Liver (tissue), 8 donors: ENCODE measurements at regions not wholly inside any gene's neighbourhood (a gene's known extent, or its start where the extent isn't known, plus 50 kb on each side); places are given as distances from the start of the nearest gene placed in this dataset.

Experiments
- DNase-seq: peaks from one replicate; pipeline ENCODE4 v3.0.0-alpha.2; 2017; ENCODE audit warnings: low spot score
- H3K27ac ChIP-seq, 2 donors: one replicate each; pipeline ENCODE4 v1.7.0; 2013; ENCODE audit warnings: inconsistent platforms in 2 of 2, low read length in 2 of 2, control low read depth in 1 of 2, low read depth in 1 of 2, mild to moderate bottlenecking in 1 of 2
- H3K27me3 ChIP-seq, 4 donors: one replicate each; pipeline versions ENCODE4 v1.6.1 to v1.7.0; 2013; ENCODE audit warnings: low read length in 3 of 4, inconsistent platforms in 1 of 4, mild to moderate bottlenecking in 1 of 4, moderate library complexity in 1 of 4; ENCODE audit not compliant: control insufficient read depth in 4 of 4, insufficient read depth in 4 of 4
- H3K36me3 ChIP-seq, 4 donors: one replicate each; pipeline versions ENCODE4 v1.6.1 to v1.7.0; 2013; ENCODE audit warnings: low read length in 3 of 4, mild to moderate bottlenecking in 3 of 4, low read depth in 1 of 4, moderate library complexity in 1 of 4; ENCODE audit not compliant: control insufficient read depth in 4 of 4, insufficient read depth in 3 of 4
- H3K4me1 ChIP-seq, 4 donors: one replicate each; pipeline versions ENCODE4 v1.6.1 to v1.7.0; 2013; ENCODE audit warnings: low read length in 3 of 4, mild to moderate bottlenecking in 3 of 4, moderate library complexity in 1 of 4; ENCODE audit not compliant: control insufficient read depth in 4 of 4, insufficient read depth in 4 of 4
- H3K4me3 ChIP-seq, 3 donors: one replicate each; pipeline versions ENCODE4 v1.6.1 to v1.7.0; 2013; ENCODE audit warnings: low read length in 3 of 3, control low read depth in 1 of 3, low read depth in 1 of 3, mild to moderate bottlenecking in 1 of 3
- H3K9ac ChIP-seq, 2 donors: one replicate each; pipeline ENCODE4 v1.7.0; 2013; ENCODE audit warnings: low read length in 2 of 2, mild to moderate bottlenecking in 2 of 2, moderate library complexity in 2 of 2, control low read depth in 1 of 2, low read depth in 1 of 2
- H3K9me3 ChIP-seq, 4 donors: one replicate each; pipeline versions ENCODE4 v1.6.1 to v1.7.0; 2013; ENCODE audit warnings: low read length in 3 of 4; ENCODE audit not compliant: control insufficient read depth in 4 of 4
- ATF3 ChIP-seq: IDR thresholded peaks from 2 replicates; pipeline ENCODE4 v1.6.1; 2016; ENCODE audit warnings: antibody characterized with exemption
- CTCF ChIP-seq: fragments of 150-350 bp; IDR thresholded peaks from 2 replicates; pipeline ENCODE4 v1.5.1; 2017; ENCODE audit warnings: improper control_type of control experiment, low read depth, low read length; ENCODE audit not compliant: missing input control
- EGR1 ChIP-seq, 2 donors: IDR thresholded peaks; 2 replicates each; pipeline ENCODE4 v1.6.1; 2016 to 2018; ENCODE audit warnings: antibody characterized with exemption in 2 of 2, low read depth in 2 of 2
- FOXA1 ChIP-seq: IDR thresholded peaks from 2 replicates; pipeline ENCODE4 v1.6.1; 2016; ENCODE audit warnings: antibody characterized with exemption
- FOXA2 ChIP-seq: IDR thresholded peaks from 2 replicates; pipeline ENCODE4 v1.6.1; 2016; ENCODE audit warnings: antibody characterized with exemption
- GABPA ChIP-seq, 2 donors: IDR thresholded peaks in 1 of 2; conservative IDR thresholded peaks in 1 of 2; 2 replicates each; pipeline ENCODE4 v1.6.1; 2016; ENCODE audit warnings: antibody characterized with exemption in 2 of 2, mild to moderate bottlenecking in 1 of 2, moderate library complexity in 1 of 2
- HNF4A ChIP-seq, 2 donors: conservative IDR thresholded peaks; 2 replicates each; pipeline ENCODE4 v1.6.1; 2016; ENCODE audit warnings: antibody characterized with exemption in 2 of 2, mild to moderate bottlenecking in 2 of 2
- HNF4G ChIP-seq: IDR thresholded peaks from 2 replicates; pipeline ENCODE4 v1.6.1; 2016; ENCODE audit warnings: antibody characterized with exemption
- MAX ChIP-seq: IDR thresholded peaks from 2 replicates; pipeline ENCODE4 v1.6.1; 2016; ENCODE audit warnings: antibody characterized with exemption
- RAD21 ChIP-seq, 2 donors: IDR thresholded peaks; 2 replicates each; pipeline ENCODE4 v1.6.1; 2016; ENCODE audit warnings: antibody characterized with exemption in 2 of 2, mild to moderate bottlenecking in 2 of 2
- REST ChIP-seq: IDR thresholded peaks from 2 replicates; pipeline ENCODE4 v1.6.1; 2016; ENCODE audit warnings: antibody characterized with exemption, mild to moderate bottlenecking
- RXRA ChIP-seq, 2 donors: IDR thresholded peaks; 2 replicates each; pipeline ENCODE4 v1.6.1; 2017 to 2018; ENCODE audit warnings: antibody characterized with exemption in 2 of 2, mild to moderate bottlenecking in 1 of 2
- SP1 ChIP-seq: IDR thresholded peaks from 2 replicates; pipeline ENCODE4 v1.6.1; 2018; ENCODE audit warnings: antibody characterized with exemption, mild to moderate bottlenecking
- TAF1 ChIP-seq: conservative IDR thresholded peaks from 2 replicates; pipeline ENCODE4 v1.6.1; 2016; ENCODE audit warnings: antibody characterized with exemption, mild to moderate bottlenecking
- YY1 ChIP-seq: IDR thresholded peaks from 2 replicates; pipeline ENCODE4 v1.6.1; 2016; ENCODE audit warnings: antibody characterized with exemption, mild to moderate bottlenecking
- ZBTB33 ChIP-seq: IDR thresholded peaks from 2 replicates; pipeline ENCODE4 v1.6.1; 2016; ENCODE audit warnings: antibody characterized with exemption
- WGBS: extraction: QIAGEN DNeasy Blood & Tissue Kit; methylation state at CpG from one replicate; pipeline ENCODE4 v1.1.7; 2013; 5-methylcytosine and 5-hydroxymethylcytosine counted together
- donor health status: healthy.
- donor health status: healthy.
- donor health status: healthy.
- donor health status: healthy.
- donor health status: healthy.

GRCh38 chr5:102628441-102629175 is 126.5 kb upstream of the PAM start:
- H3K27ac ChIP-seq = no peak overlapping the region
- H3K9me3 ChIP-seq = peaks cover 0 to 2% (median 0%) of the 10 kb centered on the region in 4 donors
- H3K4me3 ChIP-seq = no peak overlapping the region
- H3K36me3 ChIP-seq = no peaks in the 10 kb centered on the region
- TF ChIP-seq ATF3 (no peak), MAX (no peak), RAD21 (IDR thresholded peaks at IDR 0.05) (no peak), FOXA2 (no peak)
- DNase-seq = no peak
- peaks cover 0 to 4% (median 0%) of the 10 kb centered on the region in 4 donors for H3K27me3 ChIP-seq
- 63% methylated on average over 3 of the region's 3 CpGs for WGBS
- H3K9ac ChIP-seq = no peak overlapping the region
- no peaks in the 10 kb centered on the region for H3K4me1 ChIP-seq

GRCh38 chr5:102629827-102630605 is 125.1 kb upstream of the PAM start:
- WGBS = 80% methylated on average over 4 of the region's 4 CpGs

More at GRCh38 chr5:102629827-102630605, 125.1 kb upstream of the PAM start:
- Histone ChIP-seq H3K9ac (no peak overlapping the region), H3K27me3 (peaks cover 0 to 4% (median 0%) of the 10 kb centered on the region in 4 donors), H3K4me3 (no peak overlapping the region), H3K36me3 (no peaks in the 10 kb centered on the region), H3K4me1 (no peaks in the 10 kb centered on the region), H3K27ac (no peak overlapping the region), H3K9me3 (peaks cover 0 to 2% (median 0%) of the 10 kb centered on the region in 4 donors)
- TF ChIP-seq HNF4A (conservative IDR thresholded peaks at IDR 0.05) (no peak), FOXA2 (no peak), RAD21 (IDR thresholded peaks at IDR 0.05) (no peak), ZBTB33 (no peak), RXRA (IDR thresholded peaks at IDR 0.05) (no peak), TAF1 (no peak), HNF4G (no peak), YY1 (no peak), CTCF (no peak), SP1 (no peak), EGR1 (IDR thresholded peaks at IDR 0.05; ENCODE audit: low read depth in 2 of 2) (no peak), REST (no peak), FOXA1 (no peak), ATF3 (no peak), GABPA (IDR thresholded peaks at IDR 0.05 in 1 of 2, conservative IDR thresholded peaks at IDR 0.05 in 1 of 2) (no peak)
- DNase-seq = no peak
